ENCODE measurements at regions not wholly inside any gene's neighbourhood (a gene's known extent, or its start where the extent isn't known, plus 50 kb on each side); places are given as distances from the start of the nearest gene placed in this dataset.
"Not testable (repeated sequence)": the region's sequence is repeated elsewhere in the genome, so short reads cannot be mapped to it uniquely, and the experiment has no call there.

- H3K9me3 ChIP-seq (ENCODE audit: control insufficient read depth, insufficient read depth, low read length): no peaks in the 10 kb centered on the region
- no peaks in the 10 kb centered on the region for H3K27me3 ChIP-seq (ENCODE audit: control insufficient read depth, insufficient read depth, low read length)
- no peaks in the 10 kb centered on the region for H3K36me3 ChIP-seq (ENCODE audit: control insufficient read depth, insufficient read depth, low read length)
- no peak overlapping the region for H3K4me3 ChIP-seq (ENCODE audit: low read depth, low read length)
- H3K9ac ChIP-seq (ENCODE audit: low read depth, low read length): no peak overlapping the region
- H3K4me1 ChIP-seq (ENCODE audit: control insufficient read depth, insufficient read depth, low read length): no peaks in the 10 kb centered on the region
Observed at GRCh38 chr2:52474091-52474490, 1293.5 kb upstream of the CHAC2 start.

- no peaks in the 10 kb centered on the region for H3K9me3 ChIP-seq (ENCODE audit: control insufficient read depth, insufficient read depth, low read length)
- no peaks in the 10 kb centered on the region for H3K4me1 ChIP-seq (ENCODE audit: control insufficient read depth, insufficient read depth, low read length)
- H3K9ac ChIP-seq (ENCODE audit: low read depth, low read length): no peak overlapping the region
- no peak overlapping the region for H3K4me3 ChIP-seq (ENCODE audit: low read depth, low read length)
- H3K36me3 ChIP-seq (ENCODE audit: control insufficient read depth, insufficient read depth, low read length): no peaks in the 10 kb centered on the region
- no peaks in the 10 kb centered on the region for H3K27me3 ChIP-seq (ENCODE audit: control insufficient read depth, insufficient read depth, low read length)
Observed at GRCh38 chr2:52473526-52473925, 1294.1 kb upstream of the CHAC2 start.

GRCh38 chr2:52470457-52470856 is 1297.1 kb upstream of the CHAC2 start:
- not testable (repeated sequence) for H3K36me3 ChIP-seq (ENCODE audit: control insufficient read depth, insufficient read depth, low read length); H3K27me3 ChIP-seq (ENCODE audit: control insufficient read depth, insufficient read depth, low read length); H3K4me3 ChIP-seq (ENCODE audit: low read depth, low read length); H3K9me3 ChIP-seq (ENCODE audit: control insufficient read depth, insufficient read depth, low read length); H3K4me1 ChIP-seq (ENCODE audit: control insufficient read depth, insufficient read depth, low read length); H3K9ac ChIP-seq (ENCODE audit: low read depth, low read length)

- H3K4me1 ChIP-seq (ENCODE audit: control insufficient read depth, insufficient read depth, low read length): no peaks in the 10 kb centered on the region
- no peaks in the 10 kb centered on the region for H3K9me3 ChIP-seq (ENCODE audit: control insufficient read depth, insufficient read depth, low read length)
- no peaks in the 10 kb centered on the region for H3K27me3 ChIP-seq (ENCODE audit: control insufficient read depth, insufficient read depth, low read length)
- no peak overlapping the region for H3K4me3 ChIP-seq (ENCODE audit: low read depth, low read length)
- no peak overlapping the region for H3K9ac ChIP-seq (ENCODE audit: low read depth, low read length)
- no peaks in the 10 kb centered on the region for H3K36me3 ChIP-seq (ENCODE audit: control insufficient read depth, insufficient read depth, low read length)
Observed at GRCh38 chr2:52467189-52467588, 1300.4 kb upstream of the CHAC2 start.

- Histone ChIP-seq H3K4me1 (ENCODE audit: control insufficient read depth, insufficient read depth, low read length) (no peaks in the 10 kb centered on the region), H3K9ac (ENCODE audit: low read depth, low read length) (no peak overlapping the region), H3K9me3 (ENCODE audit: control insufficient read depth, insufficient read depth, low read length) (no peaks in the 10 kb centered on the region), H3K36me3 (ENCODE audit: control insufficient read depth, insufficient read depth, low read length) (no peaks in the 10 kb centered on the region), H3K27me3 (ENCODE audit: control insufficient read depth, insufficient read depth, low read length) (no peaks in the 10 kb centered on the region), H3K4me3 (ENCODE audit: low read depth, low read length) (no peak overlapping the region)
Observed at GRCh38 chr2:52465287-52465686, 1302.3 kb upstream of the CHAC2 start.

GRCh38 chr2:52463457-52463856 is 1304.1 kb upstream of the CHAC2 start:
- no peak overlapping the region for H3K9ac ChIP-seq (ENCODE audit: low read depth, low read length)
- H3K4me3 ChIP-seq (ENCODE audit: low read depth, low read length): no peak overlapping the region
- H3K4me1 ChIP-seq (ENCODE audit: control insufficient read depth, insufficient read depth, low read length): peaks cover 2% of the 10 kb centered on the region
- H3K27me3 ChIP-seq (ENCODE audit: control insufficient read depth, insufficient read depth, low read length): no peaks in the 10 kb centered on the region
- H3K36me3 ChIP-seq (ENCODE audit: control insufficient read depth, insufficient read depth, low read length): no peaks in the 10 kb centered on the region
- no peaks in the 10 kb centered on the region for H3K9me3 ChIP-seq (ENCODE audit: control insufficient read depth, insufficient read depth, low read length)

- peaks cover 8% of the 10 kb centered on the region for H3K4me1 ChIP-seq (ENCODE audit: control insufficient read depth, insufficient read depth, low read length)
- no peak overlapping the region for H3K4me3 ChIP-seq (ENCODE audit: low read depth, low read length)
- H3K9ac ChIP-seq (ENCODE audit: low read depth, low read length): no peak overlapping the region
- no peaks in the 10 kb centered on the region for H3K27me3 ChIP-seq (ENCODE audit: control insufficient read depth, insufficient read depth, low read length)
- no peaks in the 10 kb centered on the region for H3K9me3 ChIP-seq (ENCODE audit: control insufficient read depth, insufficient read depth, low read length)
- no peaks in the 10 kb centered on the region for H3K36me3 ChIP-seq (ENCODE audit: control insufficient read depth, insufficient read depth, low read length)
Observed at GRCh38 chr2:52456561-52457377, 1310.8 kb upstream of the CHAC2 start.

GRCh38 chr2:52454962-52455361 is 1312.6 kb upstream of the CHAC2 start:
- peaks cover 8% of the 10 kb centered on the region for H3K4me1 ChIP-seq (ENCODE audit: control insufficient read depth, insufficient read depth, low read length)
- no peak overlapping the region for H3K9ac ChIP-seq (ENCODE audit: low read depth, low read length)
- no peaks in the 10 kb centered on the region for H3K36me3 ChIP-seq (ENCODE audit: control insufficient read depth, insufficient read depth, low read length)
- H3K9me3 ChIP-seq (ENCODE audit: control insufficient read depth, insufficient read depth, low read length): no peaks in the 10 kb centered on the region
- H3K4me3 ChIP-seq (ENCODE audit: low read depth, low read length): no peak overlapping the region
- H3K27me3 ChIP-seq (ENCODE audit: control insufficient read depth, insufficient read depth, low read length): no peaks in the 10 kb centered on the region

GRCh38 chr2:52452201-52452600 is 1315.4 kb upstream of the CHAC2 start:
- H3K27me3 ChIP-seq (ENCODE audit: control insufficient read depth, insufficient read depth, low read length): no peaks in the 10 kb centered on the region
- H3K9ac ChIP-seq (ENCODE audit: low read depth, low read length): no peak overlapping the region

GRCh38 chr2:52445686-52446085 is 1321.9 kb upstream of the CHAC2 start:
- Histone ChIP-seq H3K4me1 (ENCODE audit: control insufficient read depth, insufficient read depth, low read length) (no peaks in the 10 kb centered on the region), H3K36me3 (ENCODE audit: control insufficient read depth, insufficient read depth, low read length) (no peaks in the 10 kb centered on the region), H3K9me3 (ENCODE audit: control insufficient read depth, insufficient read depth, low read length) (no peaks in the 10 kb centered on the region)

More at GRCh38 chr2:52452201-52452600, 1315.4 kb upstream of the CHAC2 start:
- H3K36me3 ChIP-seq (ENCODE audit: control insufficient read depth, insufficient read depth, low read length): no peaks in the 10 kb centered on the region
- no peaks in the 10 kb centered on the region for H3K9me3 ChIP-seq (ENCODE audit: control insufficient read depth, insufficient read depth, low read length)
- no peak overlapping the region for H3K4me3 ChIP-seq (ENCODE audit: low read depth, low read length)
- H3K4me1 ChIP-seq (ENCODE audit: control insufficient read depth, insufficient read depth, low read length): no peaks in the 10 kb centered on the region

GRCh38 chr2:52431352-52431760 is 1336.2 kb upstream of the CHAC2 start:
- Histone ChIP-seq H3K9ac (ENCODE audit: low read depth, low read length) (no peak overlapping the region), H3K9me3 (ENCODE audit: control insufficient read depth, insufficient read depth, low read length) (no peaks in the 10 kb centered on the region), H3K4me3 (ENCODE audit: low read depth, low read length) (no peak overlapping the region), H3K4me1 (ENCODE audit: control insufficient read depth, insufficient read depth, low read length) (no peaks in the 10 kb centered on the region), H3K36me3 (ENCODE audit: control insufficient read depth, insufficient read depth, low read length) (no peaks in the 10 kb centered on the region), H3K27me3 (ENCODE audit: control insufficient read depth, insufficient read depth, low read length) (no peaks in the 10 kb centered on the region)

More at GRCh38 chr2:52445686-52446085, 1321.9 kb upstream of the CHAC2 start:
- Histone ChIP-seq H3K4me3 (ENCODE audit: low read depth, low read length) (no peak overlapping the region), H3K9ac (ENCODE audit: low read depth, low read length) (no peak overlapping the region), H3K27me3 (ENCODE audit: control insufficient read depth, insufficient read depth, low read length) (no peaks in the 10 kb centered on the region)

- Histone ChIP-seq H3K9ac (ENCODE audit: low read depth, low read length) (no peak overlapping the region), H3K27me3 (ENCODE audit: control insufficient read depth, insufficient read depth, low read length) (no peaks in the 10 kb centered on the region), H3K9me3 (ENCODE audit: control insufficient read depth, insufficient read depth, low read length) (no peaks in the 10 kb centered on the region), H3K4me1 (ENCODE audit: control insufficient read depth, insufficient read depth, low read length) (no peaks in the 10 kb centered on the region), H3K36me3 (ENCODE audit: control insufficient read depth, insufficient read depth, low read length) (no peaks in the 10 kb centered on the region), H3K4me3 (ENCODE audit: low read depth, low read length) (no peak overlapping the region)
Observed at GRCh38 chr2:52429740-52430139, 1337.9 kb upstream of the CHAC2 start.
